HCT116 (cell line): ENCODE measurements at regions not wholly inside any gene's neighbourhood (a gene's known extent, or its start where the extent isn't known, plus 50 kb on each side); places are given as distances from the start of the nearest gene placed in this dataset.

Experiments
- ATAC-seq: fragments of 200-7000 bp; cut with Tn5 transposase; 2 replicates; pipeline ENCODE4 v1.9.1; 2020; ENCODE audit warnings: mild to moderate bottlenecking, moderate library complexity
- BruUV-seq: library from RNA; stranded (reverse); fragments of 400-500 nt; replicated peaks from 2 replicates; lab custom pipeline; 2021; lab: Mats Ljungman, UMichigan
- CTCF ChIA-PET: fragments of 300-600 bp; sonication (Branson Sonifier 250); formaldehyde crosslinking; loops from one replicate; lab custom pipeline; 2021; ENCODE audit warnings: antibody characterized with exemption; lab: Charles Lee
- POLR2A ChIA-PET: fragments of 300-600, 350-600 bp; sonication (Branson Sonifier 250); formaldehyde crosslinking; loops from one replicate; lab custom pipeline; 2021; ENCODE audit warnings: antibody characterized with exemption; lab: Charles Lee
- RAD21 ChIA-PET, 2 experiments: fragments of 300-600 bp; sonication (Branson Sonifier 250); formaldehyde crosslinking; loops; one replicate each; lab custom pipeline; 2023; ENCODE audit warnings: low total read pairs in 2 of 2; ENCODE audit not compliant: uncharacterized antibody in 2 of 2, unreplicated experiment in 2 of 2, low non-redundant PET in 1 of 2; lab: Charles Lee
- DNase-seq: peaks from one replicate; pipeline ENCODE4 v3.0.0-alpha.2; 2010; ENCODE audit warnings: low read depth, low spot score
- H2AFZ ChIP-seq: fragments of 200-600 bp; shearing (Covaris generic), sonication (generic); 2 replicates; pipeline ENCODE4 v1.6.1; 2017; ENCODE audit warnings: low read depth, mixed run types, mixed read lengths, antibody characterized with exemption, low read length; ENCODE audit not compliant: poor library complexity, severe bottlenecking
- H3K27ac ChIP-seq: 2 replicates; pipeline ENCODE4 v1.5.1; 2012; ENCODE audit warnings: low read depth, low read length
- H3K27me3 ChIP-seq: fragments of 200-600 bp; sonication (generic); 2 replicates; pipeline ENCODE4 v1.6.1; 2016; ENCODE audit warnings: mixed run types, low read length, mixed read lengths; ENCODE audit not compliant: insufficient read depth
- H3K36me3 ChIP-seq, 2 experiments: fragments of 200-500 bp in 1 of 2; fragments of 200-600 bp in 1 of 2; sonication (Bioruptor generic) in 1 of 2; sonication (generic) in 1 of 2; 2 replicates each; pipeline versions ENCODE4 v1.5.1 to v1.6.1; 2014 to 2016; ENCODE audit warnings: low read length in 2 of 2, inconsistent platforms in 1 of 2, mixed read lengths in 1 of 2, mixed run types in 1 of 2; ENCODE audit not compliant: insufficient read depth in 2 of 2, control insufficient read depth in 1 of 2
- H3K4me1 ChIP-seq, 2 experiments: fragments of 200-600 bp in 1 of 2; sonication (generic) in 1 of 2; 2 replicates each; pipeline versions ENCODE4 v1.5.1 to v1.6.1; 2012 to 2017; ENCODE audit warnings: low read length in 2 of 2, inconsistent platforms in 1 of 2, mild to moderate bottlenecking in 1 of 2, mixed read lengths in 1 of 2, mixed run types in 1 of 2, moderate library complexity in 1 of 2; ENCODE audit not compliant: insufficient read depth in 2 of 2, control insufficient read depth in 1 of 2
- H3K4me2 ChIP-seq: fragments of 200-600 bp; sonication (generic); 2 replicates; pipeline ENCODE4 v1.6.1; 2017; ENCODE audit warnings: mixed run types, low read length, mixed read lengths
- H3K4me3 ChIP-seq, 2 experiments: fragments of 200-600 bp in 1 of 2; sonication (generic) in 1 of 2; replicated peaks in 1 of 2; 2 replicates each; pipeline ENCODE4 v1.5.1; 2011 to 2016; ENCODE audit warnings: low read length in 2 of 2, control low read depth in 1 of 2, low read depth in 1 of 2, mild to moderate bottlenecking in 1 of 2, mixed read lengths in 1 of 2, mixed run types in 1 of 2
- H3K79me2 ChIP-seq: fragments of 200-600 bp; sonication (generic); 2 replicates; pipeline ENCODE4 v1.6.1; 2017; ENCODE audit warnings: mild to moderate bottlenecking, mixed run types, low read length, moderate library complexity, mixed read lengths; ENCODE audit not compliant: insufficient read depth
- H3K9ac ChIP-seq: fragments of 200-600 bp; sonication (generic); 2 replicates; pipeline ENCODE4 v1.6.1; 2016; ENCODE audit warnings: low read length, mixed read lengths
- H3K9me2 ChIP-seq: fragments of 200-600 bp; sonication (generic), shearing (Covaris generic); 2 replicates; pipeline ENCODE4 v1.6.1; 2017; ENCODE audit warnings: mixed run types, mild to moderate bottlenecking, moderate library complexity; ENCODE audit not compliant: insufficient read depth
- H3K9me3 ChIP-seq, 2 experiments: fragments of 200-500 bp in 1 of 2; fragments of 200-600 bp in 1 of 2; sonication (Bioruptor generic) in 1 of 2; sonication (generic) in 1 of 2; 2 replicates each; pipeline ENCODE4 v1.6.1; 2014 to 2017; ENCODE audit warnings: low read length in 2 of 2, mixed read lengths in 2 of 2, inconsistent platforms in 1 of 2, low read depth in 1 of 2, mild to moderate bottlenecking in 1 of 2, mixed run types in 1 of 2, moderate library complexity in 1 of 2; ENCODE audit not compliant: control insufficient read depth in 1 of 2, insufficient read depth in 1 of 2
- H4K20me1 ChIP-seq: fragments of 200-600 bp; sonication (generic), shearing (Covaris generic); 2 replicates; pipeline ENCODE4 v1.6.1; 2017; ENCODE audit warnings: mixed run types, mild to moderate bottlenecking, moderate library complexity; ENCODE audit not compliant: insufficient read depth
- ATF3 ChIP-seq: IDR thresholded peaks from 2 replicates; pipeline ENCODE4 v1.6.1; 2012
- CBX3 ChIP-seq: IDR thresholded peaks from 2 replicates; pipeline ENCODE4 v1.6.1; 2012; ENCODE audit warnings: low read depth
- CEBPB ChIP-seq: IDR thresholded peaks from 2 replicates; pipeline ENCODE4 v1.6.1; 2012; ENCODE audit warnings: low read depth
- ELF1 ChIP-seq: IDR thresholded peaks from 2 replicates; pipeline ENCODE4 v1.6.1; 2012; ENCODE audit warnings: low read depth, borderline replicate concordance
- FOSL1 ChIP-seq: IDR thresholded peaks from 2 replicates; pipeline ENCODE4 v1.6.1; 2012; ENCODE audit warnings: low read depth
- JUND ChIP-seq: IDR thresholded peaks from 2 replicates; pipeline ENCODE4 v1.6.1; 2012
- POLR2A ChIP-seq: IDR thresholded peaks from 2 replicates; pipeline ENCODE4 v1.7.0; 2011; ENCODE audit warnings: borderline replicate concordance; ENCODE audit not compliant: insufficient read depth, insufficient read length; ENCODE audit errors: extremely low read depth
- POLR2AphosphoS5 ChIP-seq: IDR thresholded peaks from 2 replicates; pipeline ENCODE4 v1.6.1; 2011; ENCODE audit warnings: mild to moderate bottlenecking, low read depth, low read length, moderate library complexity
- SIN3A ChIP-seq: IDR thresholded peaks from 2 replicates; pipeline ENCODE4 v1.6.1; 2012; ENCODE audit warnings: low read depth
- SRF ChIP-seq: IDR thresholded peaks from 2 replicates; pipeline ENCODE4 v1.6.1; 2012; ENCODE audit warnings: low read depth
- YY1 ChIP-seq: IDR thresholded peaks from 2 replicates; pipeline ENCODE4 v1.6.1; 2011; ENCODE audit warnings: low read length, low read depth, moderate library complexity, mild to moderate bottlenecking; ENCODE audit not compliant: insufficient replicate concordance; ENCODE audit errors: extremely low read depth
- ZFX ChIP-seq: fragments of 450-650 bp; IDR thresholded peaks from 2 replicates; pipeline ENCODE4 v1.6.1; 2017
- ZNF274 ChIP-seq: fragments of 200-500 bp; sonication (Bioruptor generic); IDR thresholded peaks from 2 replicates; pipeline ENCODE4 v1.6.1; 2014; ENCODE audit warnings: mild to moderate bottlenecking, low read depth, low read length, inconsistent platforms
- intact Hi-C: fragments of 100-400 bp; cut with micrococcal nuclease; formaldehyde crosslinking; loops from 2 replicates; pipeline ENCODE4 v1.10.0; 2022
- TF ChIP-seq, protein P1 (sequence below): IDR thresholded peaks from 2 replicates; pipeline ENCODE4 v1.6.1; 2012; ENCODE audit warnings: low read depth

- ATAC-seq (no peak), DNase-seq (no peak)
- ChIA-PET RAD21 (no interaction called here), CTCF (no interaction called here), POLR2A (no interaction called here)
- Histone ChIP-seq H3K4me2 (no peak overlapping the region), H2AFZ (no peak overlapping the region), H3K9me3 (no peaks in the 10 kb centered on the region), H3K9ac (no peak overlapping the region), H4K20me1 (no peaks in the 10 kb centered on the region), H3K9me2 (no peaks in the 10 kb centered on the region), H3K4me3 (no peak overlapping the region), H3K27me3 (no peaks in the 10 kb centered on the region), H3K27ac (no peak overlapping the region), H3K36me3 (peaks cover 0 to 3% of the 10 kb centered on the region in 2 experiments; a peak in 2 of 4 replicates), H3K4me1 (no peaks in the 10 kb centered on the region), H3K79me2 (peaks cover 11% of the 10 kb centered on the region; the same call in 1 of the 2 replicates)
- intact Hi-C loops, result no loop called here
- no peak for TF ChIP-seq POLR2AphosphoS5
- TF ChIP-seq SRF, result no peak
- no peak for TF ChIP-seq CBX3
- TF ChIP-seq POLR2A, result no peak
- TF ChIP-seq, protein P1, sequence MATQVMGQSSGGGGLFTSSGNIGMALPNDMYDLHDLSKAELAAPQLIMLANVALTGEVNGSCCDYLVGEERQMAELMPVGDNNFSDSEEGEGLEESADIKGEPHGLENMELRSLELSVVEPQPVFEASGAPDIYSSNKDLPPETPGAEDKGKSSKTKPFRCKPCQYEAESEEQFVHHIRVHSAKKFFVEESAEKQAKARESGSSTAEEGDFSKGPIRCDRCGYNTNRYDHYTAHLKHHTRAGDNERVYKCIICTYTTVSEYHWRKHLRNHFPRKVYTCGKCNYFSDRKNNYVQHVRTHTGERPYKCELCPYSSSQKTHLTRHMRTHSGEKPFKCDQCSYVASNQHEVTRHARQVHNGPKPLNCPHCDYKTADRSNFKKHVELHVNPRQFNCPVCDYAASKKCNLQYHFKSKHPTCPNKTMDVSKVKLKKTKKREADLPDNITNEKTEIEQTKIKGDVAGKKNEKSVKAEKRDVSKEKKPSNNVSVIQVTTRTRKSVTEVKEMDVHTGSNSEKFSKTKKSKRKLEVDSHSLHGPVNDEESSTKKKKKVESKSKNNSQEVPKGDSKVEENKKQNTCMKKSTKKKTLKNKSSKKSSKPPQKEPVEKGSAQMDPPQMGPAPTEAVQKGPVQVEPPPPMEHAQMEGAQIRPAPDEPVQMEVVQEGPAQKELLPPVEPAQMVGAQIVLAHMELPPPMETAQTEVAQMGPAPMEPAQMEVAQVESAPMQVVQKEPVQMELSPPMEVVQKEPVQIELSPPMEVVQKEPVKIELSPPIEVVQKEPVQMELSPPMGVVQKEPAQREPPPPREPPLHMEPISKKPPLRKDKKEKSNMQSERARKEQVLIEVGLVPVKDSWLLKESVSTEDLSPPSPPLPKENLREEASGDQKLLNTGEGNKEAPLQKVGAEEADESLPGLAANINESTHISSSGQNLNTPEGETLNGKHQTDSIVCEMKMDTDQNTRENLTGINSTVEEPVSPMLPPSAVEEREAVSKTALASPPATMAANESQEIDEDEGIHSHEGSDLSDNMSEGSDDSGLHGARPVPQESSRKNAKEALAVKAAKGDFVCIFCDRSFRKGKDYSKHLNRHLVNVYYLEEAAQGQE, result no peak
- TF ChIP-seq ELF1, result no peak
- no peak for TF ChIP-seq YY1
- no peak for TF ChIP-seq CEBPB
- TF ChIP-seq ATF3, result no peak
- no peak for TF ChIP-seq SIN3A
- no peak for TF ChIP-seq ZNF274
- TF ChIP-seq FOSL1, result no peak
- TF ChIP-seq ZFX, result no peak
- TF ChIP-seq JUND, result no peak
- no TSS peak for BruUV-seq
Observed at GRCh38 chr2:74081030-74081762, 66.5 kb downstream of the BOLA3 start.
